GM12878 (cell line): ENCODE measurements at regions not wholly inside any gene's neighbourhood (a gene's known extent, or its start where the extent isn't known, plus 50 kb on each side); places are given as distances from the start of the nearest gene placed in this dataset.

ENCODE experiments used
- ATAC-seq: fragments of 200-7000 bp; cut with Tn5 transposase; 3 replicates; pipeline ENCODE4 v1.9.1; 2020; ENCODE audit warnings: mild to moderate bottlenecking, moderate library complexity
- BruUV-seq: library from RNA; stranded (reverse); fragments of 400-500 nt; replicated peaks from 2 replicates; lab custom pipeline; 2021; lab: Mats Ljungman, UMichigan
- CTCF ChIA-PET: fragments of 300-600 bp; sonication (Branson Sonifier 250); formaldehyde crosslinking; extraction: SDS; loops from one replicate; lab custom pipeline; 2021; ENCODE audit warnings: inconsistent platforms; lab: Yijun Ruan, JAX
- POLR2A ChIA-PET: fragments of 350-600 bp; formaldehyde crosslinking; extraction: SDS; loops from one replicate; lab custom pipeline; 2021; ENCODE audit warnings: inconsistent platforms; lab: Charles Lee
- RAD21 ChIA-PET: fragments of 300-600 bp; sonication (Branson Sonifier 250); formaldehyde crosslinking; loops from one replicate; lab custom pipeline; 2023; ENCODE audit warnings: antibody characterized with exemption; ENCODE audit not compliant: unreplicated experiment; lab: Charles Lee
- SMC1A ChIA-PET: fragments of 300-600 bp; sonication (Branson Sonifier 250); formaldehyde crosslinking; loops from one replicate; lab custom pipeline; 2023; ENCODE audit not compliant: unreplicated experiment, uncharacterized antibody; lab: Charles Lee
- DNase-seq: peaks from one replicate; pipeline ENCODE4 v3.0.0-alpha.2; 2011; ENCODE audit warnings: low read depth, low spot score
- FAIRE-seq: peaks from 3 replicates; lab custom pipeline; 2011; peaks lifted over from hg19 to GRCh38; lab: Jason Lieb, UNC
- H2AFZ ChIP-seq: 2 replicates; pipeline ENCODE4 v1.6.0; 2011; ENCODE audit warnings: low read depth, low read length, control low read depth; ENCODE audit not compliant: control insufficient read depth
- H3K27ac ChIP-seq: 2 replicates; pipeline ENCODE4 v1.5.1; 2011; ENCODE audit warnings: control low read depth; ENCODE audit not compliant: control insufficient read depth, insufficient read depth
- H3K27me3 ChIP-seq, 2 experiments: replicated peaks in 1 of 2; 2 replicates each; pipeline versions ENCODE4 v1.6.0 to v1.6.1; 2011; ENCODE audit warnings: low read length in 1 of 2; ENCODE audit not compliant: control insufficient read depth in 2 of 2, insufficient read depth in 2 of 2
- H3K36me3 ChIP-seq, 2 experiments: 2 replicates each; pipeline ENCODE4 v1.5.1; 2011; ENCODE audit warnings: low read length in 1 of 2; ENCODE audit not compliant: control insufficient read depth in 2 of 2, insufficient read depth in 2 of 2
- H3K4me1 ChIP-seq: 2 replicates; pipeline ENCODE4 v1.6.1; 2011; ENCODE audit warnings: mild to moderate bottlenecking, low read length, moderate library complexity, mixed read lengths; ENCODE audit not compliant: control insufficient read depth, insufficient read depth
- H3K4me2 ChIP-seq: 2 replicates; pipeline ENCODE4 v1.6.0; 2011; ENCODE audit warnings: control low read depth; ENCODE audit not compliant: control insufficient read depth, insufficient read depth
- H3K4me3 ChIP-seq: fragments of 200-600 bp; sonication (generic); 2 replicates; pipeline ENCODE4 v1.5.1; 2016
- H3K79me2 ChIP-seq: 2 replicates; pipeline ENCODE4 v1.6.0; 2011; ENCODE audit warnings: low read length; ENCODE audit not compliant: control insufficient read depth, insufficient read depth
- H3K9ac ChIP-seq: 2 replicates; pipeline ENCODE4 v1.8.0; 2011; ENCODE audit warnings: low read length, control low read depth, mixed read lengths; ENCODE audit not compliant: control insufficient read depth, insufficient read depth
- H3K9me3 ChIP-seq: replicated peaks from 3 replicates; pipeline ENCODE4 v1.5.1; 2011; ENCODE audit warnings: mild to moderate bottlenecking, low read length; ENCODE audit not compliant: control insufficient read depth, insufficient read depth
- H4K20me1 ChIP-seq: 2 replicates; pipeline ENCODE4 v1.6.0; 2011; ENCODE audit not compliant: control insufficient read depth, insufficient read depth
- ATF7 ChIP-seq: fragments of 450-650 bp; IDR thresholded peaks from 2 replicates; pipeline ENCODE4 v1.6.1; 2016; ENCODE audit warnings: low read depth, mild to moderate bottlenecking
- BMI1 ChIP-seq: fragments of 450-650 bp; IDR thresholded peaks from 2 replicates; pipeline ENCODE4 v1.6.1; 2016; ENCODE audit warnings: mild to moderate bottlenecking, moderate library complexity, borderline replicate concordance
- DPF2 ChIP-seq: fragments of 450-650 bp; IDR thresholded peaks from 2 replicates; pipeline ENCODE4 v1.6.1; 2017; ENCODE audit warnings: mild to moderate bottlenecking
- GATAD2B ChIP-seq: fragments of 450-650 bp; conservative IDR thresholded peaks from 2 replicates; pipeline ENCODE4 v1.6.1; 2017; ENCODE audit warnings: low read depth, mild to moderate bottlenecking, moderate library complexity
- HCFC1 ChIP-seq: fragments of 150-350 bp; IDR thresholded peaks from 2 replicates; pipeline ENCODE4 v1.6.1; 2014; ENCODE audit warnings: low read length
- IRF4 ChIP-seq: IDR thresholded peaks from 2 replicates; pipeline ENCODE4 v1.6.1; 2011; ENCODE audit warnings: low read depth, low read length
- JUNB ChIP-seq: IDR thresholded peaks from 2 replicates; pipeline ENCODE4 v1.6.1; 2016; ENCODE audit warnings: antibody characterized with exemption, mild to moderate bottlenecking
- JUND ChIP-seq: IDR thresholded peaks from 2 replicates; pipeline ENCODE4 v1.6.1; 2012; ENCODE audit warnings: low read depth, mild to moderate bottlenecking, low read length, improper control_type of control experiment, moderate library complexity
- MYB ChIP-seq: fragments of 150-350 bp; IDR thresholded peaks from 2 replicates; pipeline ENCODE4 v1.6.1; 2014; ENCODE audit warnings: mild to moderate bottlenecking, low read depth, low read length, borderline replicate concordance
- SMAD5 ChIP-seq: IDR thresholded peaks from 2 replicates; pipeline ENCODE4 v1.6.1; 2016; ENCODE audit warnings: antibody characterized with exemption, low read depth
- SRF ChIP-seq, 2 experiments: IDR thresholded peaks; 2 replicates each; pipeline ENCODE4 v1.6.1; 2011; ENCODE audit warnings: low read depth in 2 of 2, low read length in 2 of 2, mild to moderate bottlenecking in 1 of 2, moderate library complexity in 1 of 2
- TCF12 ChIP-seq: IDR thresholded peaks from 2 replicates; pipeline ENCODE4 v1.6.1; 2011; ENCODE audit warnings: low read depth, mild to moderate bottlenecking, low read length
- ZBTB33 ChIP-seq: fragments of 450-650 bp; IDR thresholded peaks from 2 replicates; pipeline ENCODE4 v1.6.1; 2017; ENCODE audit warnings: mild to moderate bottlenecking
- WGBS: methylation state at CpG from one replicate; pipeline ENCODE4 v1.1.6; 2016; ENCODE audit warnings: low lambda C conversion rate; ENCODE audit not compliant: insufficient replicate concordance, insufficient coverage; ENCODE audit errors: missing lambda C conversion rate; 5-methylcytosine and 5-hydroxymethylcytosine counted together
- in situ Hi-C: fragments of 300-500 bp; cut with MboI; formaldehyde crosslinking; loops from 9 replicates; pipeline ENCODE4 v1.14.3; 2018; ENCODE audit warnings: mixed read lengths
- intact Hi-C: fragments of 100-400 bp; cut with micrococcal nuclease; formaldehyde crosslinking; loops from one replicate; pipeline ENCODE4 v1.14.2; 2022; ENCODE audit not compliant: unreplicated experiment
- TF ChIP-seq, protein P1 (sequence below): fragments of 450-650 bp; IDR thresholded peaks from 2 replicates; pipeline ENCODE4 v1.6.1; 2017; ENCODE audit warnings: mild to moderate bottlenecking, moderate library complexity

DNA sequence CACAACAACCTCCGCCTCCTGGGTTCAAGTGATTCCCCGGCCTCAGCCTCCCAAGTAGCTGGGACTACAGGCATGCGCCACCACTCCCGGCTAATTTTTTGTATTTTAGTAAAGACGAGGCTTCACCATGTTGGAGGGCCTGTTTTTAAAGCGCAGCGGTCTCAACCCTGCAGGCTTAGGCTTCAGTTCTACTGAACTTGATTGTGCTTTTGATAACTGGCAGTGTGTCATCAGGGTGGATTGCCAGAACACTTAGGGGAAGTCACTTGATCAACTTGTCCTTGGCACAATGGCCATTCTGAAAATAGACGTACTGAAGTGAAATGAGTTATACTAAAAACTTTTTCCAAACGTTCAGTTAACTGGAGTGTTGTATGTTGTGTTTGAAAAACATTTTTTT is 472.2 kb downstream of the KLF5 start (continued):
- no peak for TF ChIP-seq GATAD2B
- TF ChIP-seq, protein P1, sequence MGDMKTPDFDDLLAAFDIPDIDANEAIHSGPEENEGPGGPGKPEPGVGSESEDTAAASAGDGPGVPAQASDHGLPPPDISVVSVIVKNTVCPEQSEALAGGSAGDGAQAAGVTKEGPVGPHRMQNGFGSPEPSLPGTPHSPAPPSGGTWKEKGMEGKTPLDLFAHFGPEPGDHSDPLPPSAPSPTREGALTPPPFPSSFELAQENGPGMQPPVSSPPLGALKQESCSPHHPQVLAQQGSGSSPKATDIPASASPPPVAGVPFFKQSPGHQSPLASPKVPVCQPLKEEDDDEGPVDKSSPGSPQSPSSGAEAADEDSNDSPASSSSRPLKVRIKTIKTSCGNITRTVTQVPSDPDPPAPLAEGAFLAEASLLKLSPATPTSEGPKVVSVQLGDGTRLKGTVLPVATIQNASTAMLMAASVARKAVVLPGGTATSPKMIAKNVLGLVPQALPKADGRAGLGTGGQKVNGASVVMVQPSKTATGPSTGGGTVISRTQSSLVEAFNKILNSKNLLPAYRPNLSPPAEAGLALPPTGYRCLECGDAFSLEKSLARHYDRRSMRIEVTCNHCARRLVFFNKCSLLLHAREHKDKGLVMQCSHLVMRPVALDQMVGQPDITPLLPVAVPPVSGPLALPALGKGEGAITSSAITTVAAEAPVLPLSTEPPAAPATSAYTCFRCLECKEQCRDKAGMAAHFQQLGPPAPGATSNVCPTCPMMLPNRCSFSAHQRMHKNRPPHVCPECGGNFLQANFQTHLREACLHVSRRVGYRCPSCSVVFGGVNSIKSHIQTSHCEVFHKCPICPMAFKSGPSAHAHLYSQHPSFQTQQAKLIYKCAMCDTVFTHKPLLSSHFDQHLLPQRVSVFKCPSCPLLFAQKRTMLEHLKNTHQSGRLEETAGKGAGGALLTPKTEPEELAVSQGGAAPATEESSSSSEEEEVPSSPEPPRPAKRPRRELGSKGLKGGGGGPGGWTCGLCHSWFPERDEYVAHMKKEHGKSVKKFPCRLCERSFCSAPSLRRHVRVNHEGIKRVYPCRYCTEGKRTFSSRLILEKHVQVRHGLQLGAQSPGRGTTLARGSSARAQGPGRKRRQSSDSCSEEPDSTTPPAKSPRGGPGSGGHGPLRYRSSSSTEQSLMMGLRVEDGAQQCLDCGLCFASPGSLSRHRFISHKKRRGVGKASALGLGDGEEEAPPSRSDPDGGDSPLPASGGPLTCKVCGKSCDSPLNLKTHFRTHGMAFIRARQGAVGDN: no peak
- TF ChIP-seq, all 136 proteins: peak for 0

- Histone ChIP-seq H3K27ac (no peak overlapping the region), H3K9ac (no peak overlapping the region), H3K4me3 (no peak overlapping the region), H3K4me2 (no peak overlapping the region), H3K4me1 (no peaks in the 10 kb centered on the region), H4K20me1 (no peaks in the 10 kb centered on the region), H2AFZ (no peak overlapping the region), H3K79me2 (no peaks in the 10 kb centered on the region), H3K9me3 (no peaks in the 10 kb centered on the region), H3K36me3 (no peaks in the 10 kb centered on the region), H3K27me3 (no peaks in the 10 kb centered on the region)
- RAD21 ChIA-PET: no interaction called here
- intact Hi-C loops (no loop called here), in situ Hi-C loops (no loop called here)
- DNase-seq (no peak), FAIRE-seq (no peak), ATAC-seq (no peak)
- SMC1A ChIA-PET: no interaction called here
- no TSS peak for BruUV-seq
- 66% methylated on average over 10 of the region's 10 CpGs for WGBS
- POLR2A ChIA-PET: no interaction called here
- CTCF ChIA-PET: no interaction called here
- TF ChIP-seq JUND: no peak
- TF ChIP-seq BMI1: no peak
- no peak for TF ChIP-seq TCF12
- TF ChIP-seq DPF2: no peak
- no peak for TF ChIP-seq ZBTB33
- TF ChIP-seq JUNB: no peak
- no peak for TF ChIP-seq IRF4
- TF ChIP-seq MYB: no peak
- TF ChIP-seq, protein P1: no peak
- no peak for TF ChIP-seq ATF7
- TF ChIP-seq SMAD5: no peak
- no peak for TF ChIP-seq HCFC1
- TF ChIP-seq SRF (IDR thresholded peaks at IDR 0.05; ENCODE audit: low read depth in 2 of 2, low read length in 2 of 2): no peak
These were observed 464.1 kb downstream of the KLF5 start for GRCh38 chr13:73522937-73523336.
